IMR-90 (cell line): ENCODE measurements at regions not wholly inside any gene's neighbourhood (a gene's known extent, or its start where the extent isn't known, plus 50 kb on each side); places are given as distances from the start of the nearest gene placed in this dataset.

ENCODE experiments used
- ATAC-seq: fragments of 200-7000 bp; cut with Tn5 transposase; 2 replicates; pipeline ENCODE4 v1.9.1; 2020; ENCODE audit warnings: low read depth, mild to moderate bottlenecking, moderate library complexity
- BruUV-seq: library from RNA; stranded (reverse); fragments of 400-500 nt; replicated peaks from 2 replicates; lab custom pipeline; 2021; lab: Mats Ljungman, UMichigan
- CTCF ChIA-PET: fragments of 300-600 bp; formaldehyde crosslinking; extraction: SDS; loops from one replicate; lab custom pipeline; 2021; ENCODE audit warnings: antibody characterized with exemption; lab: Yijun Ruan, JAX
- POLR2A ChIA-PET: fragments of 300-600 bp; sonication (Branson Sonifier 250); formaldehyde crosslinking; loops from one replicate; lab custom pipeline; 2022; ENCODE audit warnings: antibody characterized with exemption; ENCODE audit not compliant: unreplicated experiment; lab: Charles Lee
- DNase-seq: peaks from one replicate; pipeline ENCODE4 v3.0.0; 2013
- H2AFZ ChIP-seq: replicated peaks from 2 replicates; pipeline ENCODE3; 2013; ENCODE audit warnings: low read length, mild to moderate bottlenecking; ENCODE audit not compliant: poor library complexity
- H2AK5ac ChIP-seq: 2 replicates; pipeline ENCODE4 v1.6.1; 2013; ENCODE audit warnings: low read depth, low read length, inconsistent platforms
- H2AK9ac ChIP-seq: replicated peaks from 2 replicates; pipeline ENCODE3; 2013; ENCODE audit warnings: mild to moderate bottlenecking, low read depth, low read length, moderate library complexity; ENCODE audit not compliant: poor library complexity
- H2BK120ac ChIP-seq: 2 replicates; pipeline ENCODE4 v1.6.1; 2013; ENCODE audit warnings: low read depth, low read length, inconsistent platforms
- H2BK15ac ChIP-seq: 3 replicates; pipeline ENCODE4 v1.6.1; 2013; ENCODE audit warnings: low read depth, low read length, inconsistent platforms
- H2BK20ac ChIP-seq: 2 replicates; pipeline ENCODE4 v1.6.1; 2013; ENCODE audit warnings: low read depth, mild to moderate bottlenecking, inconsistent platforms, low read length, moderate library complexity
- H2BK5ac ChIP-seq: 2 replicates; pipeline ENCODE4 v1.6.1; 2013; ENCODE audit warnings: mild to moderate bottlenecking, low read depth, low read length, inconsistent platforms; ENCODE audit not compliant: poor library complexity, severe bottlenecking
- H3K14ac ChIP-seq: replicated peaks from 2 replicates; pipeline ENCODE4 v1.6.1; 2013; ENCODE audit warnings: low read depth, low read length, inconsistent platforms
- H3K18ac ChIP-seq: 2 replicates; pipeline ENCODE4 v1.6.1; 2013; ENCODE audit warnings: low read depth, low read length, control low read depth
- H3K23ac ChIP-seq: 2 replicates; pipeline ENCODE4 v1.6.1; 2013; ENCODE audit warnings: low read depth, low read length, inconsistent platforms
- H3K27ac ChIP-seq: 2 replicates; pipeline ENCODE4 v1.5.1; 2013; ENCODE audit warnings: mild to moderate bottlenecking, control low read depth, low read length; ENCODE audit not compliant: insufficient read depth
- H3K27me3 ChIP-seq: 2 replicates; pipeline ENCODE4 v1.6.1; 2013; ENCODE audit warnings: low read length; ENCODE audit not compliant: control insufficient read depth, insufficient read depth
- H3K36me3 ChIP-seq: 2 replicates; pipeline ENCODE4 v1.6.1; 2013; ENCODE audit warnings: low read length, mixed read lengths; ENCODE audit not compliant: control insufficient read depth, insufficient read depth
- H3K4ac ChIP-seq: 2 replicates; pipeline ENCODE4 v1.6.1; 2013; ENCODE audit warnings: low read depth, low read length, inconsistent platforms
- H3K4me1 ChIP-seq: 2 replicates; pipeline ENCODE4 v1.6.1; 2013; ENCODE audit warnings: low read length, mixed read lengths; ENCODE audit not compliant: control insufficient read depth, insufficient read depth
- H3K4me2 ChIP-seq: 2 replicates; pipeline ENCODE4 v1.6.1; 2013; ENCODE audit warnings: low read depth, mild to moderate bottlenecking, control low read depth, low read length, moderate library complexity
- H3K4me3 ChIP-seq: 2 replicates; pipeline ENCODE4 v1.5.1; 2013; ENCODE audit warnings: low read depth, mild to moderate bottlenecking, control low read depth, low read length, moderate library complexity; ENCODE audit not compliant: insufficient read depth
- H3K56ac ChIP-seq: 2 replicates; pipeline ENCODE4 v1.6.1; 2013; ENCODE audit warnings: low read length, inconsistent platforms; ENCODE audit not compliant: insufficient read depth; ENCODE audit errors: extremely low read depth
- H3K79me1 ChIP-seq, 2 experiments: 2 replicates each; pipeline ENCODE4 v1.6.1; 2013; ENCODE audit warnings: low read length in 2 of 2, inconsistent platforms in 1 of 2, low read depth in 1 of 2
- H3K9ac ChIP-seq: 2 replicates; pipeline ENCODE4 v1.6.1; 2013; ENCODE audit warnings: low read depth, low read length, control low read depth
- H3K9me1 ChIP-seq: 2 replicates; pipeline ENCODE4 v1.6.1; 2013; ENCODE audit warnings: low read length, inconsistent platforms; ENCODE audit not compliant: insufficient read depth
- H3K9me3 ChIP-seq: 2 replicates; pipeline ENCODE4 v1.6.1; 2013; ENCODE audit warnings: low read length; ENCODE audit not compliant: control insufficient read depth, insufficient read depth
- H4K20me1 ChIP-seq: 2 replicates; pipeline ENCODE4 v1.6.1; 2013; ENCODE audit warnings: low read length, inconsistent platforms; ENCODE audit not compliant: insufficient read depth
- H4K5ac ChIP-seq: 2 replicates; pipeline ENCODE4 v1.6.1; 2013; ENCODE audit warnings: mild to moderate bottlenecking, low read depth, low read length, control low read depth
- H4K8ac ChIP-seq, 2 experiments: 2 replicates each; pipeline ENCODE4 v1.6.1; 2013; ENCODE audit warnings: low read depth in 2 of 2, low read length in 2 of 2, control low read depth in 1 of 2, inconsistent platforms in 1 of 2
- H4K91ac ChIP-seq: 2 replicates; pipeline ENCODE4 v1.6.1; 2013; ENCODE audit warnings: low read depth, low read length, inconsistent platforms; ENCODE audit not compliant: insufficient read depth
- BHLHE40 ChIP-seq: fragments of 150-350 bp; IDR thresholded peaks from 2 replicates; pipeline ENCODE4 v1.6.1; 2016; ENCODE audit warnings: mild to moderate bottlenecking, low read depth, low read length
- CEBPB ChIP-seq: IDR thresholded peaks from 2 replicates; pipeline ENCODE4 v1.6.1; 2012; ENCODE audit warnings: low read depth, low read length, improper control_type of control experiment
- POLR2A ChIP-seq: IDR thresholded peaks from 2 replicates; pipeline ENCODE4 v1.6.1; 2012; ENCODE audit warnings: mild to moderate bottlenecking, low read depth, low read length
- RAD21 ChIP-seq: IDR thresholded peaks from 2 replicates; pipeline ENCODE4 v1.6.1; 2012; ENCODE audit warnings: low read length, improper control_type of control experiment
- WGBS, 2 experiments: methylation state at CpG; one replicate each; pipeline versions ENCODE4 v1.1.5 to v1.1.7; 2013; ENCODE audit warnings: missing lambda C conversion rate in 2 of 2; ENCODE audit not compliant: insufficient read length in 1 of 2; ENCODE audit errors: extremely low coverage in 2 of 2; 5-methylcytosine and 5-hydroxymethylcytosine counted together
- dilution Hi-C: fragments of 300-500 bp; cut with HindIII; formaldehyde crosslinking; loops from one replicate; pipeline ENCODE4 v1.14.3; 2018; ENCODE audit warnings: low sequenced_read_pairs; ENCODE audit not compliant: unreplicated experiment
- in situ Hi-C: fragments of 300-500 bp; cut with MboI; formaldehyde crosslinking; loops from 3 replicates; pipeline ENCODE4 v1.14.3; 2019; ENCODE audit warnings: low sequenced_read_pairs, inconsistent platforms, mixed read lengths
- intact Hi-C: fragments of 100-400 bp; cut with micrococcal nuclease; formaldehyde crosslinking; loops from 2 replicates; pipeline ENCODE4 v1.10.0; 2022
- TF ChIP-seq, protein P1 (sequence below): fragments of 150-350 bp; IDR thresholded peaks from 2 replicates; pipeline ENCODE4 v1.6.1; 2017; ENCODE audit warnings: mild to moderate bottlenecking, antibody characterized with exemption, low read length, low read depth

DNA sequence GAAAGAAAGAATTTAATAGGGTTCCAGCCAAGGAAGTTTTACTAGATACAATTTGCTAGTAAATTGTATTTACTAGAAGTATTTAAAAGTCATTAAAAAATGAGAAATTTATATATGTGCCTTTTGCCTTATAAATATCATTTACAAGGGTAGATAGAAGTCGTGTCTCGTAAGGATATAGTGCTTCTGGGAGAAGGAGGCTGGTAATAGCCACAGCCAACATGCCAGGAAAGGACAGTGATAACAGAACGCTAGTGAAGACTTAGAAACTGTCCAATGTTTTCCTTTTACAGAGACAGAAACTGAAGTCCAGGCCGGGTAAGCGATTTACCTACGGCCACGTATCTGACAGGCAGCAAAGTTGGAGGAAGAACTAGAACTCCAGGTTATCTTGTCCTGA lies 113.5 kb upstream of the LRRN1 start:
- Histone ChIP-seq H3K4me2 (no peak overlapping the region), H3K27me3 (no peaks in the 10 kb centered on the region), H3K79me1 (no peaks in the 10 kb centered on the region), H3K36me3 (no peaks in the 10 kb centered on the region), H3K9me3 (peaks cover 12% of the 10 kb centered on the region), H3K9ac (no peak overlapping the region), H2BK15ac (no peak overlapping the region), H3K4me3 (no peak overlapping the region), H2BK5ac (no peak overlapping the region), H2AK9ac (no peak overlapping the region), H3K4ac (no peak overlapping the region), H4K5ac (no peak overlapping the region), H3K18ac (no peak overlapping the region), H2BK120ac (no peak overlapping the region), H4K20me1 (no peaks in the 10 kb centered on the region), H2AK5ac (no peak overlapping the region), H2AFZ (no peak overlapping the region), H3K27ac (no peak overlapping the region), H4K8ac (no peak overlapping the region), H3K4me1 (no peaks in the 10 kb centered on the region), H3K14ac (no peak overlapping the region), H2BK20ac (no peak overlapping the region), H3K56ac (no peak overlapping the region), H4K91ac (no peak overlapping the region), H3K23ac (no peak overlapping the region), H3K9me1 (no peaks in the 10 kb centered on the region)
- no TSS peak for BruUV-seq
- 100% methylated on average over 1 of the region's 7 CpGs; no CpG with 5 or more reads in 1 of the 2 experiments for WGBS, 2 experiments
- no peak for ATAC-seq
- intact Hi-C loops (no loop called here), dilution Hi-C loops (no loop called here), in situ Hi-C loops (no loop called here)
- POLR2A ChIA-PET = no interaction called here
- DNase-seq = no peak
- TF ChIP-seq CEBPB (no peak), RAD21 (no peak), BHLHE40 (no peak), POLR2A (no peak)
- TF ChIP-seq, protein P1, sequence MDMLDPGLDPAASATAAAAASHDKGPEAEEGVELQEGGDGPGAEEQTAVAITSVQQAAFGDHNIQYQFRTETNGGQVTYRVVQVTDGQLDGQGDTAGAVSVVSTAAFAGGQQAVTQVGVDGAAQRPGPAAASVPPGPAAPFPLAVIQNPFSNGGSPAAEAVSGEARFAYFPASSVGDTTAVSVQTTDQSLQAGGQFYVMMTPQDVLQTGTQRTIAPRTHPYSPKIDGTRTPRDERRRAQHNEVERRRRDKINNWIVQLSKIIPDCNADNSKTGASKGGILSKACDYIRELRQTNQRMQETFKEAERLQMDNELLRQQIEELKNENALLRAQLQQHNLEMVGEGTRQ = no peak
- CTCF ChIA-PET = no interaction called here
